ENCODE measurements at regions not wholly inside any gene's neighbourhood (a gene's known extent, or its start where the extent isn't known, plus 50 kb on each side); places are given as distances from the start of the nearest gene placed in this dataset.
"Not testable (repeated sequence)": the region's sequence is repeated elsewhere in the genome, so short reads cannot be mapped to it uniquely, and the experiment has no call there.

DNA sequence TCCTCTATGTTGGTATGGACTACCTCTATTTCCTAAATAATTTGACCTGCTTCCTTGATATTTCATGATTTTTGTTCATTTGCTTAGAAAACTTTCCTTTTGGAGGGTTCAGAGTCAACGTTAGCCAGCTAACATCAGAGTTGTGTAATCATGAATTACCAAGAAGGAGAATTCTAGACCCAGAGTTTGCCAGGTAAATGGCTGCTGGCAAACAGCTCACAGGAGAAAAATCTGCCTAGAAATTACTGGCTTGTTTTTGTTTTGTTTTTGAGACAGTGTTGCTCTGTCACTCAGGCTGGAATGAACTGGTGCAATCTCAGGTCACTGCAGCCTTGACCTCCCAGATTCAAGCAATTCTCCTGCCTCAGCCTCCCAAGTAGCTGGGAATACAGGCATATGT lies 111.4 kb upstream of the SALL1 start:
- Mint-ChIP-seq H3K9me3 (ENCODE audit: unreplicated experiment) (peaks cover 5% of the 10 kb centered on the region), H3K4me1 (ENCODE audit: insufficient read depth, unreplicated experiment) (no peaks in the 10 kb centered on the region), H3K27ac (ENCODE audit: low read depth, unreplicated experiment) (no peak overlapping the region), H3K4me3 (ENCODE audit: unreplicated experiment) (no peak overlapping the region), H3K27me3 (ENCODE audit: insufficient read depth, unreplicated experiment) (no peaks in the 10 kb centered on the region), H3K36me3 (ENCODE audit: insufficient read depth, unreplicated experiment) (no peaks in the 10 kb centered on the region)
- BruUV-seq (replicated peaks): no TSS peak
- intact Hi-C loops (cut with micrococcal nuclease): no loop called here
- POLR2A ChIA-PET: interaction anchor here (1.1 kb wide), 1 partner anchor 20 kb away, joined by 3 read pairs; no protein-coding TSS in a partner anchor
- DNase-seq (ENCODE audit: unreplicated experiment): no peak
- CTCF ChIA-PET: no interaction called here
- TF ChIP-seq, protein P1, sequence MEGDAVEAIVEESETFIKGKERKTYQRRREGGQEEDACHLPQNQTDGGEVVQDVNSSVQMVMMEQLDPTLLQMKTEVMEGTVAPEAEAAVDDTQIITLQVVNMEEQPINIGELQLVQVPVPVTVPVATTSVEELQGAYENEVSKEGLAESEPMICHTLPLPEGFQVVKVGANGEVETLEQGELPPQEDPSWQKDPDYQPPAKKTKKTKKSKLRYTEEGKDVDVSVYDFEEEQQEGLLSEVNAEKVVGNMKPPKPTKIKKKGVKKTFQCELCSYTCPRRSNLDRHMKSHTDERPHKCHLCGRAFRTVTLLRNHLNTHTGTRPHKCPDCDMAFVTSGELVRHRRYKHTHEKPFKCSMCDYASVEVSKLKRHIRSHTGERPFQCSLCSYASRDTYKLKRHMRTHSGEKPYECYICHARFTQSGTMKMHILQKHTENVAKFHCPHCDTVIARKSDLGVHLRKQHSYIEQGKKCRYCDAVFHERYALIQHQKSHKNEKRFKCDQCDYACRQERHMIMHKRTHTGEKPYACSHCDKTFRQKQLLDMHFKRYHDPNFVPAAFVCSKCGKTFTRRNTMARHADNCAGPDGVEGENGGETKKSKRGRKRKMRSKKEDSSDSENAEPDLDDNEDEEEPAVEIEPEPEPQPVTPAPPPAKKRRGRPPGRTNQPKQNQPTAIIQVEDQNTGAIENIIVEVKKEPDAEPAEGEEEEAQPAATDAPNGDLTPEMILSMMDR (IDR thresholded peaks at IDR 0.05; ENCODE audit: unreplicated experiment): no peak

DNA sequence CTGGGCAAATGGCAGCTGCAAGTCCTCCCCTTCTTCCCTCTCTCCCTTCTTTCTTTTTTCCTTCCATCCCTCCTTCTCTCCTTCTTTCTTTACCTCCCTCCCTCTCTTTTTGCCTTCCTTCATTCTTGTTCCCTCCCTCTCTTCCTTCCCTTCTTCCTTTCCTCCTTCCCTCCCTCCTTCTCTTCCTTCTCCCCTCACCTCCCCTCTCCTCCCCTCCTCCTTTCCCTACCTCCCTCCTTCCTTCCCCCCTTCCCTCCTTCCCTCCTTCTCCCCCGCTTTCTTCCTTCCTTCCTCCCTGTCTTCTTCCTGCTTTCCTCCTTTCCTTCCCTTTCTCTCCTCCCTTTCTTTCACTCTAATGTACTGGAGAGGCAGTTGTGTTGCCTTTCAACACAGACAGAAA lies 110.8 kb upstream of the SALL1 start:
- Mint-ChIP-seq H3K27me3 (ENCODE audit: insufficient read depth, unreplicated experiment) (no peaks in the 10 kb centered on the region), H3K27ac (ENCODE audit: low read depth, unreplicated experiment) (no peak overlapping the region), H3K4me3 (ENCODE audit: unreplicated experiment) (no peak overlapping the region), H3K36me3 (ENCODE audit: insufficient read depth, unreplicated experiment) (no peaks in the 10 kb centered on the region), H3K9me3 (ENCODE audit: unreplicated experiment) (peaks cover 5% of the 10 kb centered on the region), H3K4me1 (ENCODE audit: insufficient read depth, unreplicated experiment) (no peaks in the 10 kb centered on the region)
- no peak for DNase-seq (ENCODE audit: unreplicated experiment)
- CTCF ChIA-PET: no interaction called here
- intact Hi-C loops (cut with micrococcal nuclease): no loop called here
- no TSS peak for BruUV-seq (replicated peaks)
- TF ChIP-seq, protein P1 (IDR thresholded peaks at IDR 0.05; ENCODE audit: unreplicated experiment): no peak
- POLR2A ChIA-PET: interaction anchor here (1.1 kb wide), 1 partner anchor 20 kb away, joined by 3 read pairs; no protein-coding TSS in a partner anchor

DNA sequence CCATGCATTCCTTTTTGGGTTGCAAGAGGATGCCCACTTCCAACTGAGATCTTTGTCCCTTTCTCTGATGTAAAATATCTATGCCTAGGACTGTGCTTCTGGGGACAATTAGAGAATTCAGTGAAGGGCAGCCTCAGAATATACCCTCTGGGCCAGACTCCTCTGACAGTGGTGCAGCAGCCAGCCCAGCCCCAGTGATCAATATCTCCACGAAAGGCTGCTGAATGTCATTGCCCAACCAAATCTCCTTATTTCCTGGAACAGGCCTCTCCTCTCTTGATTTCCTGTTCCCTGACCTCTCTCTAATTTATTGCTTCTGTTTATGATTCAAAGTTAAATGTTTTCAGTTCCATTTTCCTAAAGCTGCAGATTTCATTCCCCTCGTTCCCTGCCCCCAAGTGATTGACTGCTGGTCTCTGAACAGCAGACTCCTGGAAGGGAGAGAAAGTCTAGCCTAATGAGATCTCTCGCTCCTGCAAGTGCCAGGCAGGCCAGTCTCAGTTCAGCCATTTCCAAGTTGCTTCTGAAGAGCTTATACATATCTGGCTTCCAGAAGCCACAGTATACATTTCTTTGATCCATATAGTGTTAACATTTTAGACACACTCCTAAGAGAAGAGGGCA lies 104.4 kb upstream of the SALL1 start:
- TF ChIP-seq, protein P1 (IDR thresholded peaks at IDR 0.05; ENCODE audit: unreplicated experiment): no peak
- Mint-ChIP-seq H3K36me3 (ENCODE audit: insufficient read depth, unreplicated experiment) (no peaks in the 10 kb centered on the region), H3K4me3 (ENCODE audit: unreplicated experiment) (no peak overlapping the region), H3K9me3 (ENCODE audit: unreplicated experiment) (no peaks in the 10 kb centered on the region), H3K27me3 (ENCODE audit: insufficient read depth, unreplicated experiment) (peaks cover 30% of the 10 kb centered on the region), H3K4me1 (ENCODE audit: insufficient read depth, unreplicated experiment) (no peaks in the 10 kb centered on the region), H3K27ac (ENCODE audit: low read depth, unreplicated experiment) (no peak overlapping the region)
- ChIA-PET POLR2A (no interaction called here), CTCF (interaction anchor here (0.7 kb wide), 2 partner anchors 1762 to 1767 kb away, joined by 3 to 4 read pairs; no protein-coding TSS in a partner anchor)
- DNase-seq (ENCODE audit: unreplicated experiment): no peak
- BruUV-seq (replicated peaks): no TSS peak
- intact Hi-C loops (cut with micrococcal nuclease): no loop called here

DNA sequence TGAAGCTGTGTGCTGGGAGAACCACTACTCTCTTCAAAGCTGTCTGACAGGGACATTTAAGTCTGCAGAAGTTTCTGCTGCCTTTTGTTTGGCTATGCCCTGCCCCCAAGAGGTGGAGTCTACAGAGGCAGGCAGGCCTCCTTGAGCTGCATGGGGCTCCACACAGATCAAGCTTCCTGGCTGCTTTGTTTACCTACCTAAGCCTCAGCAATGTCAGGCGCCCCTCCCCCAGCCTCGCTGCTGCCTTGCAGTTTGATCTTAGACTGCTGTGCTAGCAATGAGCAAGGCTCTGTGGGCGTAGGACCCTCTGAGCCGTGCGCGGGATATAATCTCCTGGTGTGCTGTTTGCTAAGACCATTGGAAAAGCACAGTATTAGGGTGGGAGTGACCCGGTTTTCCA lies 103.3 kb upstream of the SALL1 start:
- CTCF ChIA-PET: interaction anchor here (0.6 to 0.8 kb wide), 3 partner anchors 9 to 286 kb away, joined by 3 to 4 read pairs (median 3); no protein-coding TSS in a partner anchor
- DNase-seq (ENCODE audit: unreplicated experiment); H3K27ac Mint-ChIP-seq (ENCODE audit: low read depth, unreplicated experiment); H3K4me1 Mint-ChIP-seq (ENCODE audit: insufficient read depth, unreplicated experiment); BruUV-seq (replicated peaks); POLR2A ChIA-PET; H3K4me3 Mint-ChIP-seq (ENCODE audit: unreplicated experiment); intact Hi-C loops (cut with micrococcal nuclease); H3K36me3 Mint-ChIP-seq (ENCODE audit: insufficient read depth, unreplicated experiment); H3K9me3 Mint-ChIP-seq (ENCODE audit: unreplicated experiment): not testable (repeated sequence)
- peaks cover 30% of the 10 kb centered on the region for H3K27me3 Mint-ChIP-seq (ENCODE audit: insufficient read depth, unreplicated experiment)
